ENCODE measurements at regions not wholly inside any gene's neighbourhood (a gene's known extent, or its start where the extent isn't known, plus 50 kb on each side); places are given as distances from the start of the nearest gene placed in this dataset.

GRCh38 chr14:86626530-86626929 is 1096.6 kb downstream of the FLRT2 start (continued):
- TF ChIP-seq, protein P1, sequence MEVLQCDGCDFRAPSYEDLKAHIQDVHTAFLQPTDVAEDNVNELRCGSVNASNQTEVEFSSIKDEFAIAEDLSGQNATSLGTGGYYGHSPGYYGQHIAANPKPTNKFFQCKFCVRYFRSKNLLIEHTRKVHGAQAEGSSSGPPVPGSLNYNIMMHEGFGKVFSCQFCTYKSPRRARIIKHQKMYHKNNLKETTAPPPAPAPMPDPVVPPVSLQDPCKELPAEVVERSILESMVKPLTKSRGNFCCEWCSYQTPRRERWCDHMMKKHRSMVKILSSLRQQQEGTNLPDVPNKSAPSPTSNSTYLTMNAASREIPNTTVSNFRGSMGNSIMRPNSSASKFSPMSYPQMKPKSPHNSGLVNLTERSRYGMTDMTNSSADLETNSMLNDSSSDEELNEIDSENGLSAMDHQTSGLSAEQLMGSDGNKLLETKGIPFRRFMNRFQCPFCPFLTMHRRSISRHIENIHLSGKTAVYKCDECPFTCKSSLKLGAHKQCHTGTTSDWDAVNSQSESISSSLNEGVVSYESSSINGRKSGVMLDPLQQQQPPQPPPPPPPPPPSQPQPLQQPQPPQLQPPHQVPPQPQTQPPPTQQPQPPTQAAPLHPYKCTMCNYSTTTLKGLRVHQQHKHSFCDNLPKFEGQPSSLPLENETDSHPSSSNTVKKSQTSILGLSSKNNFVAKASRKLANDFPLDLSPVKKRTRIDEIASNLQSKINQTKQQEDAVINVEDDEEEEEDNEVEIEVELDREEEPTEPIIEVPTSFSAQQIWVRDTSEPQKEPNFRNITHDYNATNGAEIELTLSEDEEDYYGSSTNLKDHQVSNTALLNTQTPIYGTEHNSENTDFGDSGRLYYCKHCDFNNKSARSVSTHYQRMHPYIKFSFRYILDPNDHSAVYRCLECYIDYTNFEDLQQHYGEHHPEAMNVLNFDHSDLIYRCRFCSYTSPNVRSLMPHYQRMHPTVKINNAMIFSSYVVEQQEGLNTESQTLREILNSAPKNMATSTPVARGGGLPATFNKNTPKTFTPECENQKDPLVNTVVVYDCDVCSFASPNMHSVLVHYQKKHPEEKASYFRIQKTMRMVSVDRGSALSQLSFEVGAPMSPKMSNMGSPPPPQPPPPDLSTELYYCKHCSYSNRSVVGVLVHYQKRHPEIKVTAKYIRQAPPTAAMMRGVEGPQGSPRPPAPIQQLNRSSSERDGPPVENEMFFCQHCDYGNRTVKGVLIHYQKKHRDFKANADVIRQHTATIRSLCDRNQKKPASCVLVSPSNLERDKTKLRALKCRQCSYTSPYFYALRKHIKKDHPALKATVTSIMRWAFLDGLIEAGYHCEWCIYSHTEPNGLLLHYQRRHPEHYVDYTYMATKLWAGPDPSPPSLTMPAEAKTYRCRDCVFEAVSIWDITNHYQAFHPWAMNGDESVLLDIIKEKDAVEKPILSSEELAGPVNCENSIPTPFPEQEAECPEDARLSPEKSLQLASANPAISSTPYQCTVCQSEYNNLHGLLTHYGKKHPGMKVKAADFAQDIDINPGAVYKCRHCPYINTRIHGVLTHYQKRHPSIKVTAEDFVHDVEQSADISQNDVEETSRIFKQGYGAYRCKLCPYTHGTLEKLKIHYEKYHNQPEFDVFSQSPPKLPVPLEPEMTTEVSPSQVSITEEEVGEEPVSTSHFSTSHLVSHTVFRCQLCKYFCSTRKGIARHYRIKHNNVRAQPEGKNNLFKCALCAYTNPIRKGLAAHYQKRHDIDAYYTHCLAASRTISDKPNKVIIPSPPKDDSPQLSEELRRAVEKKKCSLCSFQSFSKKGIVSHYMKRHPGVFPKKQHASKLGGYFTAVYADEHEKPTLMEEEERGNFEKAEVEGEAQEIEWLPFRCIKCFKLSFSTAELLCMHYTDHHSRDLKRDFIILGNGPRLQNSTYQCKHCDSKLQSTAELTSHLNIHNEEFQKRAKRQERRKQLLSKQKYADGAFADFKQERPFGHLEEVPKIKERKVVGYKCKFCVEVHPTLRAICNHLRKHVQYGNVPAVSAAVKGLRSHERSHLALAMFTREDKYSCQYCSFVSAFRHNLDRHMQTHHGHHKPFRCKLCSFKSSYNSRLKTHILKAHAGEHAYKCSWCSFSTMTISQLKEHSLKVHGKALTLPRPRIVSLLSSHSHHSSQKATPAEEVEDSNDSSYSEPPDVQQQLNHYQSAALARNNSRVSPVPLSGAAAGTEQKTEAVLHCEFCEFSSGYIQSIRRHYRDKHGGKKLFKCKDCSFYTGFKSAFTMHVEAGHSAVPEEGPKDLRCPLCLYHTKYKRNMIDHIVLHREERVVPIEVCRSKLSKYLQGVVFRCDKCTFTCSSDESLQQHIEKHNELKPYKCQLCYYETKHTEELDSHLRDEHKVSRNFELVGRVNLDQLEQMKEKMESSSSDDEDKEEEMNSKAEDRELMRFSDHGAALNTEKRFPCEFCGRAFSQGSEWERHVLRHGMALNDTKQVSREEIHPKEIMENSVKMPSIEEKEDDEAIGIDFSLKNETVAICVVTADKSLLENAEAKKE (CRISPR knock-in tag; IDR thresholded peaks at IDR 0.05): no peak
- TF ChIP-seq STAT1 (IDR thresholded peaks at IDR 0.05; ENCODE audit: unreplicated experiment): no peak

DNA sequence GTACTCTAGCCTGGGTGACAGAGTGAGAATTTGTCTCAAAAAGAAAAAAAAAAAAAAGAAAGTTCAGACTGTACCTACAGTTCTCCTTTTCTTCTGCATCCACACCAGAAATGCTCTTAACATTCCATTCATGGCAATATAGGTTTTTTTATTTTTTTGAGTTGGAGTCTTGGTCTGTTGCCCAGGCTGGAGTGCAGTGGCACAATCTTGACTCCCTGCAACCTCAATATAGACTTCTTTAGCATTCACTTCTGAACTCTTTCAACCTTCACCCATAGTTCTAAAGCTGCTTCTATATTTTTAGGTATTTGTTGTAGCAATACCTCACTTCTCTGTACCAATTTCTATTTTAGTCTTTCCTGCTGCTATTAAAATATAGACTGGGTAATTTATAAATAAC is 1095.7 kb downstream of the FLRT2 start:
- DNase-seq (ENCODE audit: low spot score) (no peak), ATAC-seq (no peak)
- H3K36me3 Mint-ChIP-seq (ENCODE audit: low read depth): peaks cover 3% of the 10 kb centered on the region; the same call in 1 of the 3 replicates
- no peaks in the 10 kb centered on the region for H3K4me1 ChIP-seq (ENCODE audit: insufficient read depth)
- no peaks in the 10 kb centered on the region for H3F3A ChIP-seq (replicated peaks; ENCODE audit: low read depth)
- no peak overlapping the region for H3K4me3 Mint-ChIP-seq
- H3K9me3 Mint-ChIP-seq: peaks cover 4% of the 10 kb centered on the region; the same call in 2 of the 3 replicates
- H3K27me3 ChIP-seq (ENCODE audit: insufficient read depth): no peaks in the 10 kb centered on the region
- no peaks in the 10 kb centered on the region for H3K79me2 ChIP-seq (replicated peaks; ENCODE audit: insufficient read depth)
- no peak overlapping the region for H3K27ac ChIP-seq (ENCODE audit: low read depth)
- no peak overlapping the region for H3K4me3 ChIP-seq
- peaks cover 7% of the 10 kb centered on the region for H3K9me2 ChIP-seq (ENCODE audit: insufficient read depth)
- no peaks in the 10 kb centered on the region for H4K20me1 ChIP-seq (replicated peaks; ENCODE audit: insufficient read depth)
- H3K27ac Mint-ChIP-seq: no peak overlapping the region
- H3K27me3 Mint-ChIP-seq (ENCODE audit: insufficient read depth, low read depth, poor library complexity): peaks cover 3% of the 10 kb centered on the region
- no peak overlapping the region for H3K4me2 ChIP-seq
- H2AFZ ChIP-seq: no peak overlapping the region
- no peaks in the 10 kb centered on the region for H3K36me3 ChIP-seq (ENCODE audit: insufficient read depth)
- H3K4me1 Mint-ChIP-seq: peaks cover 3% of the 10 kb centered on the region; the same call in 1 of the 3 replicates
- TF ChIP-seq JUNB (IDR thresholded peaks at IDR 0.05; ENCODE audit: unreplicated experiment) (no peak), NANOG (IDR thresholded peaks at IDR 0.05; ENCODE audit: borderline replicate concordance) (no peak), EZH2phosphoT487 (IDR thresholded peaks at IDR 0.05; ENCODE audit: unreplicated experiment) (no peak), ZNF331 (CRISPR knock-in tag; IDR thresholded peaks at IDR 0.05; ENCODE audit: low read depth) (no peak), STAT1 (IDR thresholded peaks at IDR 0.05; ENCODE audit: unreplicated experiment) (no peak), CREB1 (CRISPR knock-in tag; IDR thresholded peaks at IDR 0.05; ENCODE audit: low read depth) (no peak), ETS1 (IDR thresholded peaks at IDR 0.05) (no peak), EZH2 (IDR thresholded peaks at IDR 0.05; ENCODE audit: low read depth, unreplicated experiment) (no peak)
- TF ChIP-seq, protein P1 (CRISPR knock-in tag; IDR thresholded peaks at IDR 0.05): no peak

Data from GM23338 (cell line).